ENCODE measurements at regions not wholly inside any gene's neighbourhood (a gene's known extent, or its start where the extent isn't known, plus 50 kb on each side); places are given as distances from the start of the nearest gene placed in this dataset.
A peak's percentile ranks its signal among the peaks of the same experiment; 100 is the strongest.

DNA sequence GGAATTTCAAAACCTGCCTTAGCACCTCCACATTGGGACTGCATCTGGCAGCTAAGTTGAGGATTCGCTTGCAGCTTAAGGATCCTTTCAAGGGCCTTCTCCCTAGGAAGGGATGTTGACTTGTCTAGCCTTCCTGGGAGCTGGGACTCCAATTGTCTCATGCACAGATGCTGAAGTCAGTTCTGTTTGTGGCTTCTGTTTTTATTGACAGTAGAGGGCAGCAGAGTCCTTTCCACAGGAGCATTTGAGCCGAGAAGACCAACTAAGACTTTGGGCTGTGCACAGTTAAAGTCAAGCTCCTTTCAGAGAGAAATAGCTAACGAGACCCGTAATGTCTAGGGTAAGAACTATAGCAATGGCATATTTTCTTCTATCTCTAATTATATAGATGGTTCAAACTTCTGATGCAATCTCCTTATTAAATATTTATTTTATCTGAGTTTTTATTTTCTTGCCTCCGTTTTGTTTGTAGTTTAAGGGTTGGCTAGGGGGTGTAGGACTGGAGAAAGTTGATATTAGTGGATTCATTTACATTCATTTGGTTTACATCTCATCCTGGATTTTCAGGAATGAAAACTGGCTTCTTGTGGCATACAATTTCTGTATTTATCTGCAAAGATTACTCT lies 59.7 kb upstream of the KBTBD8 start:
- peak; percentile 1 for DNase-seq (ENCODE audit: low read depth)

DNA sequence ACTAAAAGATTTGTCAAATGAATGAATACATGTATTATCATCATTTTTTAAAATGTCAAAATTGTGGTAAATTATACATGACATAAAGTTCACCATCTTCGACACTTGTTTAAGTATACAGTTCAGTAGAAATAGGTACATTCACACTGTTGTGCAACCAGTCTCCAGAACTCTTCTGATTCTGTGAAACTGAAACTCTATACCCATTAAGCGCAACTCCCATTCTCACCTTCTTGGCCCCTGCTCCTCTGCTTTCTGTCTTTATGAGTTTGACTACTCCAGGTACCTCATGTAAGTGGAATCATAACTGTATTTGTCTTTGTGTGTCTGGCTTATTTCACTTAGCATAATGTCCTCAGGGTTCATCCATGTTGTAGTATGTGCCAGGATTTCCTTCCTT lies 50.1 kb upstream of the KBTBD8 start:
- DNase-seq (ENCODE audit: low read depth): no peak
